SK-N-MC (cell line): ENCODE measurements at regions not wholly inside any gene's neighbourhood (a gene's known extent, or its start where the extent isn't known, plus 50 kb on each side); places are given as distances from the start of the nearest gene placed in this dataset.

Experiments
- EZH2 ChIP-seq: fragments of 200-600 bp; sonication (generic); IDR thresholded peaks from one replicate; pipeline ENCODE4 v1.6.1; 2017; ENCODE audit warnings: antibody characterized with exemption
- FOXP2 ChIP-seq: optimal IDR thresholded peaks from 2 replicates; pipeline ENCODE3; 2011; ENCODE audit warnings: mild to moderate bottlenecking, moderate library complexity; ENCODE audit not compliant: insufficient read depth; ENCODE audit errors: extremely low read length, control extremely low read depth
- POLR2AphosphoS5 ChIP-seq: IDR thresholded peaks from 2 replicates; pipeline ENCODE4 v1.6.1; 2012; ENCODE audit warnings: mild to moderate bottlenecking, low read depth, low read length, borderline replicate concordance

- TF ChIP-seq FOXP2 (no peak), POLR2AphosphoS5 (no peak), EZH2 (no peak)
These were observed 194.2 kb downstream of the CLCN4 start for GRCh38 chrX:10350981-10351380.
